CD4-positive, alpha-beta T cell (primary cell): ENCODE measurements at regions not wholly inside any gene's neighbourhood (a gene's known extent, or its start where the extent isn't known, plus 50 kb on each side); places are given as distances from the start of the nearest gene placed in this dataset.

Source experiments
- ATAC-seq: fragments of 200-7000 bp; cut with Tn5 transposase; one replicate; pipeline ENCODE4 v1.10.0; 2022; ENCODE audit warnings: mild to moderate bottlenecking; ENCODE audit not compliant: poor library complexity
- CTCF ChIA-PET: fragments of 350-600 bp; sonication (Branson Sonifier 250); formaldehyde crosslinking; loops from one replicate; lab custom pipeline; 2021; ENCODE audit warnings: antibody characterized with exemption, inconsistent platforms; lab: Charles Lee
- POLR2A ChIA-PET: fragments of 350-600 bp; sonication (Branson Sonifier 250); formaldehyde crosslinking; loops from one replicate; lab custom pipeline; 2021; ENCODE audit warnings: antibody characterized with exemption, inconsistent platforms; lab: Charles Lee
- DNase-seq, 14 experiments: peaks; one replicate each; pipeline ENCODE4 v3.0.0-alpha.2; 2013 to 2020; ENCODE audit warnings: mixed read lengths in 2 of 14
- H3K27ac ChIP-seq, 2 donors: one replicate each; pipeline versions ENCODE4 v1.5.1 to v1.7.0; 2013; ENCODE audit warnings: low read length in 2 of 2, low read depth in 1 of 2, mild to moderate bottlenecking in 1 of 2
- H3K27me3 ChIP-seq, 2 experiments: 1 replicate in 1 of 2; 2 replicates in 1 of 2; pipeline versions ENCODE4 v1.6.1 to v1.7.0; 2013; ENCODE audit warnings: low read length in 2 of 2, control low read depth in 1 of 2, mild to moderate bottlenecking in 1 of 2, moderate library complexity in 1 of 2; ENCODE audit not compliant: insufficient read depth in 2 of 2, control insufficient read depth in 1 of 2
- H3K36me3 ChIP-seq: one replicate; pipeline ENCODE4 v1.6.1; 2013; ENCODE audit warnings: low read length, control low read depth; ENCODE audit not compliant: insufficient read depth
- H3K4me1 ChIP-seq: one replicate; pipeline ENCODE4 v1.6.1; 2013; ENCODE audit warnings: low read length, control low read depth; ENCODE audit not compliant: insufficient read depth
- H3K4me3 ChIP-seq: one replicate; pipeline ENCODE4 v1.5.1; 2013; ENCODE audit warnings: mild to moderate bottlenecking, low read length, moderate library complexity
- H3K9me3 ChIP-seq, 2 experiments: 1 replicate in 1 of 2; 2 replicates in 1 of 2; pipeline versions ENCODE4 v1.6.1 to v1.7.0; 2013; ENCODE audit warnings: low read length in 2 of 2, mild to moderate bottlenecking in 2 of 2, control low read depth in 1 of 2, moderate library complexity in 1 of 2; ENCODE audit not compliant: control insufficient read depth in 1 of 2, insufficient read depth in 1 of 2
- H3K27ac Mint-ChIP-seq: one replicate; pipeline ENCODE4 v1.8.0; 2020; ENCODE audit warnings: mixed read lengths
- H3K27me3 Mint-ChIP-seq: one replicate; pipeline ENCODE4 v1.8.0; 2021; ENCODE audit warnings: mixed read lengths
- H3K36me3 Mint-ChIP-seq: one replicate; pipeline ENCODE4 v1.8.0; 2021; ENCODE audit warnings: low read depth, mixed read lengths
- H3K4me1 Mint-ChIP-seq: one replicate; pipeline ENCODE4 v1.8.0; 2021; ENCODE audit warnings: low read depth, mixed read lengths
- H3K4me3 Mint-ChIP-seq: one replicate; pipeline ENCODE4 v1.8.0; 2020; ENCODE audit warnings: mild to moderate bottlenecking, mixed read lengths
- H3K9me3 Mint-ChIP-seq: one replicate; pipeline ENCODE4 v1.8.0; 2020; ENCODE audit warnings: mixed read lengths
- intact Hi-C, 2 experiments: fragments of 100-400 bp; cut with DNase I in 1 of 2; cut with micrococcal nuclease in 1 of 2; formaldehyde crosslinking; loops; one replicate each; pipeline versions ENCODE4 v1.15.1 to v1.9.0; 2023 to 2025; cut with DNase I, micrococcal nuclease
- TF ChIP-seq, protein P1 (sequence below): fragments of 200-600 bp; IDR thresholded peaks from one replicate; pipeline ENCODE4 v1.8.0; 2022; ENCODE audit warnings: antibody characterized with exemption, mild to moderate bottlenecking

DNA sequence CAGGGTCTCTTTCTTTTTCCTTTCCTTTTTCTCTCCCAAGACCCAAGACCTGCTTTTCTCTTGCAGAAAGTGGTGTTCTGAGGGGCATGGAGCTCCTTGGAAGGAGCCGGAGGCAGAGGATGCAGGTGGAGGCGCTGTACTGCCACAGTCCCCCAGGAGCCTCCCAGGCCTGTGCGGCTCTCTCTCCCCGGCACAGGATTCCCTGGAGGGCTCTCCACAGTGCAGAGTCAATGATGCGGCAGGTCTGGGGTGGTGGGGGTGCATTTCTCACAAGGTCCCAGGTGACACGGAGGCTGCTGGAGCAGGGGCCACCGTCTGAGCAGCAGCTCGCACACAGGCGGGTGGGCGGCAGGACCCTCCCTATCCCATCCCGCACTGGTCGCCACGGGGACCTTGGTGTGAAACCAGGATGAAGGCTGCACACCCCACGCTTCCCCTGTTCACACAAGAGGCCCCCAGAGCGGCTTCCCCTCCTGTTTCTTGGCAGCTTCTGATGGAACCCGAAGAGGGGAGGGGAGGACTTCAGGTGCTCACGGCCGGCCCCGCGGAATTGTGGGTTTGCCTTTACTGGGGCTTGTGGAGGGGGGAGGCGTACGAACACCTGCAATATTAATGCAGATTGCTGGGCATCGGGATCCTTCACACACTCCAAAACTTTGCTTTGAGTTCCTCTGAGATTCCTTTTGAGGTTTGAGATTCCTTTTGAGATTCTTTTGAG is 186.9 kb downstream of the ENGASE start:
- no peak overlapping the region for H3K27ac Mint-ChIP-seq
- no peaks in the 10 kb centered on the region for H3K36me3 ChIP-seq
- no peaks in the 10 kb centered on the region for H3K36me3 Mint-ChIP-seq
- no peak overlapping the region for H3K27ac ChIP-seq
- H3K4me1 ChIP-seq = no peaks in the 10 kb centered on the region
- CTCF ChIA-PET = no interaction called here
- TF ChIP-seq, protein P1, sequence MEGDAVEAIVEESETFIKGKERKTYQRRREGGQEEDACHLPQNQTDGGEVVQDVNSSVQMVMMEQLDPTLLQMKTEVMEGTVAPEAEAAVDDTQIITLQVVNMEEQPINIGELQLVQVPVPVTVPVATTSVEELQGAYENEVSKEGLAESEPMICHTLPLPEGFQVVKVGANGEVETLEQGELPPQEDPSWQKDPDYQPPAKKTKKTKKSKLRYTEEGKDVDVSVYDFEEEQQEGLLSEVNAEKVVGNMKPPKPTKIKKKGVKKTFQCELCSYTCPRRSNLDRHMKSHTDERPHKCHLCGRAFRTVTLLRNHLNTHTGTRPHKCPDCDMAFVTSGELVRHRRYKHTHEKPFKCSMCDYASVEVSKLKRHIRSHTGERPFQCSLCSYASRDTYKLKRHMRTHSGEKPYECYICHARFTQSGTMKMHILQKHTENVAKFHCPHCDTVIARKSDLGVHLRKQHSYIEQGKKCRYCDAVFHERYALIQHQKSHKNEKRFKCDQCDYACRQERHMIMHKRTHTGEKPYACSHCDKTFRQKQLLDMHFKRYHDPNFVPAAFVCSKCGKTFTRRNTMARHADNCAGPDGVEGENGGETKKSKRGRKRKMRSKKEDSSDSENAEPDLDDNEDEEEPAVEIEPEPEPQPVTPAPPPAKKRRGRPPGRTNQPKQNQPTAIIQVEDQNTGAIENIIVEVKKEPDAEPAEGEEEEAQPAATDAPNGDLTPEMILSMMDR = no peak
- H3K9me3 Mint-ChIP-seq = no peaks in the 10 kb centered on the region
- DNase-seq (no peak), ATAC-seq (no peak)
- no peak overlapping the region for H3K4me3 Mint-ChIP-seq
- H3K27me3 Mint-ChIP-seq = peaks cover 8% of the 10 kb centered on the region
- no peaks in the 10 kb centered on the region for H3K27me3 ChIP-seq
- H3K9me3 ChIP-seq = no peaks in the 10 kb centered on the region
- intact Hi-C loops = no loop called here
- no peak overlapping the region for H3K4me3 ChIP-seq
- H3K4me1 Mint-ChIP-seq = no peaks in the 10 kb centered on the region
- POLR2A ChIA-PET = no interaction called here

DNA sequence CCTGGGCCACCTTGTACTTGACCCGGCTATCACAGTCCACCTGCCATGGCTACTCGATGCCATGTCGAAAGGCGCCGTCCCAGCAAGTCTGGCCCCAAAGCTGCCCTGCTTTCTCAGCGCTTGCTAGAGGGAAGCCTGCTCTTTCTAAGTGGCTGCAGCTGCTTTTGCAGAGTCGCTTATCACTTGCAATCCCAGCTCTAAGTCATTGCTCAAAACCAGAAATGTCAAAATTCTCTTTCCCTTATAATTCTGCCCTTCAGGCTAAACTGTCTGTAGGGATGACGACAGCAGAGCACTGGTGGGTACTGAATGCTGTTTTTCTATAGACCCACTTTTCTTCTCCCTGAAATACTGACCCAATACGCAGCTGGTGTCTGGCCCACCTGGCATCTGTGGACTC is 184.2 kb downstream of the ENGASE start:
- CTCF ChIA-PET = no interaction called here
- intact Hi-C loops = no loop called here
- Histone ChIP-seq H3K4me3 (no peak overlapping the region), H3K27ac (no peak overlapping the region), H3K4me1 (no peaks in the 10 kb centered on the region), H3K36me3 (no peaks in the 10 kb centered on the region), H3K27me3 (peaks cover under 1 to 7% of the 10 kb centered on the region in 2 experiments), H3K9me3 (no peaks in the 10 kb centered on the region)
- ATAC-seq (no peak), DNase-seq (no peak)
- no peak overlapping the region for H3K27ac Mint-ChIP-seq
- no peaks in the 10 kb centered on the region for H3K9me3 Mint-ChIP-seq
- peaks cover 13% of the 10 kb centered on the region for H3K27me3 Mint-ChIP-seq
- no peaks in the 10 kb centered on the region for H3K4me1 Mint-ChIP-seq
- H3K36me3 Mint-ChIP-seq = no peaks in the 10 kb centered on the region
- TF ChIP-seq, protein P1 = no peak
- no peak overlapping the region for H3K4me3 Mint-ChIP-seq
- POLR2A ChIA-PET = no interaction called here

DNA sequence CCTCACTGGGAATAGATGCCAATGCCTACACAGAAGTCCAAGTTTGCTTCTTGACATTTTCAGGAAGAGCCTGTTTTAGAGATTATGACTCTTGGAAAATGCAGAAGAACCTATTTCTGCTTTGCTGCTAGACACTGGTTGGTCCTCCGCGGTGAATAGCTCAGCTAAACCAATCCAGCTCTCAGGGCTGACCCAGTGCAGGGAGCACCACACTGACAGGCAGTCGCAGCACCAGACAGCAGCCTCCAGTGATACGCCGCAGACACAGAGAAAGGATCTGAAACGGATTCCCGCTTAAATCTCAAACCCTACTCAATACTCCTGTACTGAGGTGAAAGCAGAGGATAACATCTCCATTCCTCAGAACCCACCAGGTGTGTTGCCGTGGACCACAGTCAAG is 183.4 kb downstream of the ENGASE start:
- H3K4me3 ChIP-seq = no peak overlapping the region
- no peak overlapping the region for H3K4me3 Mint-ChIP-seq
- no peaks in the 10 kb centered on the region for H3K4me1 ChIP-seq
- ChIA-PET CTCF (no interaction called here), POLR2A (no interaction called here)
- no peaks in the 10 kb centered on the region for H3K9me3 Mint-ChIP-seq
- no peaks in the 10 kb centered on the region for H3K36me3 Mint-ChIP-seq
- H3K27ac ChIP-seq = no peak overlapping the region
- no peak for ATAC-seq
- intact Hi-C loops = no loop called here
- DNase-seq = no peak
- no peaks in the 10 kb centered on the region for H3K36me3 ChIP-seq
- H3K9me3 ChIP-seq = no peaks in the 10 kb centered on the region
- peaks cover 19% of the 10 kb centered on the region for H3K27me3 Mint-ChIP-seq
- peaks cover 8% of the 10 kb centered on the region in 2 experiments for H3K27me3 ChIP-seq
- no peaks in the 10 kb centered on the region for H3K4me1 Mint-ChIP-seq
- TF ChIP-seq, protein P1 = no peak
- no peak overlapping the region for H3K27ac Mint-ChIP-seq
